ENCODE measurements at regions not wholly inside any gene's neighbourhood (a gene's known extent, or its start where the extent isn't known, plus 50 kb on each side); places are given as distances from the start of the nearest gene placed in this dataset.

- Histone ChIP-seq H3K79me2 (ENCODE audit: control insufficient read depth, insufficient read depth, low read length) (no peaks in the 10 kb centered on the region), H3K4me1 (ENCODE audit: control insufficient read depth in 2 of 2, insufficient read depth in 2 of 2, low read length in 2 of 2) (no peaks in the 10 kb centered on the region), H3K9me3 (ENCODE audit: control extremely low read depth in 1 of 3, control insufficient read depth in 2 of 3, insufficient read depth in 1 of 3, low read length in 2 of 3) (no peaks in the 10 kb centered on the region), H3K27ac (ENCODE audit: low read length in 2 of 2) (no peak overlapping the region), H3K9ac (ENCODE audit: low read length) (no peak overlapping the region), H3K36me3 (replicated peaks in 1 of 2; ENCODE audit: control extremely low read depth in 1 of 2, control insufficient read depth in 1 of 2, extremely low read depth in 1 of 2, insufficient read depth in 2 of 2, low read length in 1 of 2) (no peaks in the 10 kb centered on the region), H4K20me1 (ENCODE audit: control insufficient read depth, insufficient read depth, low read length, poor library complexity, severe bottlenecking) (no peaks in the 10 kb centered on the region), H3K4me2 (replicated peaks; ENCODE audit: low read depth, low read length, poor library complexity, severe bottlenecking) (no peak overlapping the region), H2AFZ (ENCODE audit: insufficient read depth, low read depth, low read length, poor library complexity, severe bottlenecking) (no peak overlapping the region), H3K27me3 (replicated peaks in 1 of 4; ENCODE audit: control extremely low read depth in 1 of 4, control insufficient read depth in 3 of 4, insufficient read depth in 4 of 4, low read length in 3 of 4) (no peaks in the 10 kb centered on the region), H3K4me3 (ENCODE audit: control extremely low read depth in 1 of 5, extremely low read depth in 1 of 5, insufficient read depth in 1 of 5, low read depth in 2 of 5, low read length in 4 of 5) (no peak overlapping the region)
- H3K4me3 Mint-ChIP-seq, result no peak overlapping the region
- H3K27ac Mint-ChIP-seq, result no peak overlapping the region
- DNase-seq, result no peak
- TF ChIP-seq CTCF (IDR thresholded peaks at IDR 0.05) (no peak), EZH2 (IDR thresholded peaks at IDR 0.05; ENCODE audit: borderline replicate concordance, insufficient read depth, low read depth, low read length, poor library complexity, severe bottlenecking) (no peak)
- 72% methylated on average over 4 of the region's 8 CpGs for WGBS (ENCODE audit: insufficient coverage)
- ATAC-seq (ENCODE audit: low read depth), result no peak
- no peaks in the 10 kb centered on the region for H3K9me3 Mint-ChIP-seq (ENCODE audit: insufficient read depth)
- peaks cover 11% of the 10 kb centered on the region for H3K27me3 Mint-ChIP-seq
- no peaks in the 10 kb centered on the region for H3K4me1 Mint-ChIP-seq
- intact Hi-C loops (cut with micrococcal nuclease), result no loop called here
- ChIA-PET CTCF (no interaction called here), POLR2A (no interaction called here)
Measured at GRCh38 chr3:178415384-178415783, 120.9 kb upstream of the KCNMB2 start.

- Histone ChIP-seq H3K9me3 (ENCODE audit: control extremely low read depth in 1 of 3, control insufficient read depth in 2 of 3, insufficient read depth in 1 of 3, low read length in 2 of 3) (no peaks in the 10 kb centered on the region), H4K20me1 (ENCODE audit: control insufficient read depth, insufficient read depth, low read length, poor library complexity, severe bottlenecking) (no peaks in the 10 kb centered on the region), H3K9ac (ENCODE audit: low read length) (no peak overlapping the region), H3K4me3 (ENCODE audit: control extremely low read depth in 1 of 5, extremely low read depth in 1 of 5, insufficient read depth in 1 of 5, low read depth in 2 of 5, low read length in 4 of 5) (no peak overlapping the region), H3K27me3 (replicated peaks in 1 of 4; ENCODE audit: control extremely low read depth in 1 of 4, control insufficient read depth in 3 of 4, insufficient read depth in 4 of 4, low read length in 3 of 4) (no peaks in the 10 kb centered on the region), H3K36me3 (replicated peaks in 1 of 2; ENCODE audit: control extremely low read depth in 1 of 2, control insufficient read depth in 1 of 2, extremely low read depth in 1 of 2, insufficient read depth in 2 of 2, low read length in 1 of 2) (no peaks in the 10 kb centered on the region), H3K4me2 (replicated peaks; ENCODE audit: low read depth, low read length, poor library complexity, severe bottlenecking) (no peak overlapping the region), H3K79me2 (ENCODE audit: control insufficient read depth, insufficient read depth, low read length) (no peaks in the 10 kb centered on the region), H3K27ac (ENCODE audit: low read length in 2 of 2) (no peak overlapping the region), H3K4me1 (ENCODE audit: control insufficient read depth in 2 of 2, insufficient read depth in 2 of 2, low read length in 2 of 2) (no peaks in the 10 kb centered on the region), H2AFZ (ENCODE audit: insufficient read depth, low read depth, low read length, poor library complexity, severe bottlenecking) (no peak overlapping the region)
- Mint-ChIP-seq H3K4me1 (no peaks in the 10 kb centered on the region), H3K27me3 (peaks cover 7% of the 10 kb centered on the region), H3K27ac (no peak overlapping the region), H3K9me3 (ENCODE audit: insufficient read depth) (no peaks in the 10 kb centered on the region), H3K4me3 (no peak overlapping the region)
- TF ChIP-seq CTCF (IDR thresholded peaks at IDR 0.05) (no peak), EZH2 (IDR thresholded peaks at IDR 0.05; ENCODE audit: borderline replicate concordance, insufficient read depth, low read depth, low read length, poor library complexity, severe bottlenecking) (no peak)
- ATAC-seq (ENCODE audit: low read depth) (no peak), DNase-seq (no peak)
- CTCF ChIA-PET, result no interaction called here
- intact Hi-C loops (cut with micrococcal nuclease), result no loop called here
- POLR2A ChIA-PET, result no interaction called here
- WGBS (ENCODE audit: insufficient coverage), result no CpG with 5 or more reads among the region's 4 CpGs
Measured at GRCh38 chr3:178417736-178418135, 118.5 kb upstream of the KCNMB2 start.
